ENCODE measurements at regions not wholly inside any gene's neighbourhood (a gene's known extent, or its start where the extent isn't known, plus 50 kb on each side); places are given as distances from the start of the nearest gene placed in this dataset.

DNA sequence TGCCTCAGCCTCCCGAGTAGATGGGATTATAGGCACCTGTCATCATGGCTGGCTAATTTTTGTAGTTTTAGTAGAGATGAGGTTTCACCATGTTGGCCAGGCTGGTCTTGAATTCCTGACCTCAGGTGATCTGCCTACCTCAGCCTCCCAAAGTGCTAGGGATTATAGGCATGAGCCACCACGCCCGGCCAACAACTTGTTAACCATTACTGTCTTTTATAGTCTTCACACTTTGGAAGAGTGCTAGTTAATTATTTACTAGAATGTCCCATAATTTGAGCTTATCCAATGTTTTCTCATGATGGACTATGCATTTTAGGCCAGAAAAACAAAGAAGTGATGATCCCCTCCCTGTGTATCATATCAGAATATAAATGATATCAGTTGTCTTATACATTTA, 288.6 kb upstream of the CBLB start:
- Histone ChIP-seq H3K4me1 (no peaks in the 10 kb centered on the region), H3K36me3 (no peaks in the 10 kb centered on the region), H3K27ac (replicated peaks in 1 of 4) (no peak overlapping the region), H3K27me3 (no peaks in the 10 kb centered on the region), H3K4me3 (no peak overlapping the region), H3K9me3 (no peaks in the 10 kb centered on the region)
- no peak for DNase-seq (ENCODE audit: extremely low spot score)
- intact Hi-C loops (cut with DNase I): no loop called here
- TF ChIP-seq EP300 (IDR thresholded peaks at IDR 0.05): no peak
- no peak for TF ChIP-seq POLR2A (IDR thresholded peaks at IDR 0.05; ENCODE audit: low read depth)
- TF ChIP-seq, protein P1, sequence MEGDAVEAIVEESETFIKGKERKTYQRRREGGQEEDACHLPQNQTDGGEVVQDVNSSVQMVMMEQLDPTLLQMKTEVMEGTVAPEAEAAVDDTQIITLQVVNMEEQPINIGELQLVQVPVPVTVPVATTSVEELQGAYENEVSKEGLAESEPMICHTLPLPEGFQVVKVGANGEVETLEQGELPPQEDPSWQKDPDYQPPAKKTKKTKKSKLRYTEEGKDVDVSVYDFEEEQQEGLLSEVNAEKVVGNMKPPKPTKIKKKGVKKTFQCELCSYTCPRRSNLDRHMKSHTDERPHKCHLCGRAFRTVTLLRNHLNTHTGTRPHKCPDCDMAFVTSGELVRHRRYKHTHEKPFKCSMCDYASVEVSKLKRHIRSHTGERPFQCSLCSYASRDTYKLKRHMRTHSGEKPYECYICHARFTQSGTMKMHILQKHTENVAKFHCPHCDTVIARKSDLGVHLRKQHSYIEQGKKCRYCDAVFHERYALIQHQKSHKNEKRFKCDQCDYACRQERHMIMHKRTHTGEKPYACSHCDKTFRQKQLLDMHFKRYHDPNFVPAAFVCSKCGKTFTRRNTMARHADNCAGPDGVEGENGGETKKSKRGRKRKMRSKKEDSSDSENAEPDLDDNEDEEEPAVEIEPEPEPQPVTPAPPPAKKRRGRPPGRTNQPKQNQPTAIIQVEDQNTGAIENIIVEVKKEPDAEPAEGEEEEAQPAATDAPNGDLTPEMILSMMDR (IDR thresholded peaks at IDR 0.05): no peak
- TF ChIP-seq POLR2AphosphoS5 (IDR thresholded peaks at IDR 0.05): no peak
- WGBS: 95% methylated on average over 3 of the region's 3 CpGs

DNA sequence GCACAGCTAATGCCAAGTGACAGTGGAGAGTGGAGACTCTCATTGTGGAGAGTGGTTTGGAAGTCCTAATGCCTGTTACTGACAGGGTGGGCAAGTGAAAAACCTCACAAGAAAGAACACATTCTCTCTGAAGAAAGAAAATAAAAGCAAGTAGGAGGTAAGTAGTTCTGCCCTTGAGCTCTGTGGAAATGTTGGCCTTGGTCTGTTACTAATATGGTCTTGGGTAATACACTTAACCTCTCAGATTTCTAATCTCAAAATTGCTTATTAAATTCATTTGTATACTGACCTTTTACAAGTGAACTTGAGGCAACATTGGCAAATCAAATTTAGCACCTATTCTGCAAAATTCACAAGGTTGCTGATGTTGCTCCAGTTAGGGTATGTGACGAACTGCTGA, 291.6 kb upstream of the CBLB start:
- peaks cover 0 to 7% (median 0%) of the 10 kb centered on the region in 4 donors for H3K9me3 ChIP-seq
- 95% methylated on average over 1 of the region's 1 CpG for WGBS
- DNase-seq (ENCODE audit: extremely low spot score): no peak
- no peak overlapping the region for H3K4me3 ChIP-seq
- no peak overlapping the region for H3K27ac ChIP-seq (replicated peaks in 1 of 4)
- no peaks in the 10 kb centered on the region for H3K27me3 ChIP-seq
- TF ChIP-seq POLR2A (IDR thresholded peaks at IDR 0.05; ENCODE audit: low read depth) (no peak), POLR2AphosphoS5 (IDR thresholded peaks at IDR 0.05) (no peak), EP300 (IDR thresholded peaks at IDR 0.05) (no peak)
- TF ChIP-seq, protein P1 (IDR thresholded peaks at IDR 0.05): no peak
- H3K36me3 ChIP-seq: no peaks in the 10 kb centered on the region
- no peaks in the 10 kb centered on the region for H3K4me1 ChIP-seq
- intact Hi-C loops (cut with DNase I): no loop called here

DNA sequence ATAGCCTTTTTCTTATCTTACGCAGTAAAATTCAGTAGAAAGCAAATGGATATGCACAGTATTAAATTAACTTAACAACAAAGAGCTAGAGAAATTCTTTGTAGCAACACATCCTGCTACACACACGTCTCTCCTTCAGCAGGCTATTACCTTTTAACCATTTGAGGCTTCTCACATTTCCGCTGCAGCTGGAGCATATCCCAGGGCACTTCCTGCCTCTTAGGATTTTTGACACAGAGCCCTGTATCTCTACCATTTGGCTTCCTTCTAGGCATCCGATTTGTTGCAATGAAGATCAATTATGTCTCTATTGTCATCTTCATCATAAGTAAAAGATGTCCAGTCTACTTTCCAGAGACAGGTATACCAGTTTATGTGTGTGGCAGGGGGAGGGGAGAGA, 292.4 kb upstream of the CBLB start:
- no peak for DNase-seq (ENCODE audit: extremely low spot score)
- Histone ChIP-seq H3K4me3 (no peak overlapping the region), H3K36me3 (no peaks in the 10 kb centered on the region), H3K27ac (replicated peaks in 1 of 4) (no peak overlapping the region), H3K4me1 (no peaks in the 10 kb centered on the region), H3K9me3 (peaks cover 0 to 7% (median 0%) of the 10 kb centered on the region in 4 donors), H3K27me3 (no peaks in the 10 kb centered on the region)
- WGBS: 62% methylated on average over 4 of the region's 4 CpGs
- TF ChIP-seq, protein P1 (IDR thresholded peaks at IDR 0.05): no peak
- no peak for TF ChIP-seq POLR2AphosphoS5 (IDR thresholded peaks at IDR 0.05)
- TF ChIP-seq POLR2A (IDR thresholded peaks at IDR 0.05; ENCODE audit: low read depth): no peak
- TF ChIP-seq EP300 (IDR thresholded peaks at IDR 0.05): no peak
- intact Hi-C loops (cut with DNase I): no loop called here

DNA sequence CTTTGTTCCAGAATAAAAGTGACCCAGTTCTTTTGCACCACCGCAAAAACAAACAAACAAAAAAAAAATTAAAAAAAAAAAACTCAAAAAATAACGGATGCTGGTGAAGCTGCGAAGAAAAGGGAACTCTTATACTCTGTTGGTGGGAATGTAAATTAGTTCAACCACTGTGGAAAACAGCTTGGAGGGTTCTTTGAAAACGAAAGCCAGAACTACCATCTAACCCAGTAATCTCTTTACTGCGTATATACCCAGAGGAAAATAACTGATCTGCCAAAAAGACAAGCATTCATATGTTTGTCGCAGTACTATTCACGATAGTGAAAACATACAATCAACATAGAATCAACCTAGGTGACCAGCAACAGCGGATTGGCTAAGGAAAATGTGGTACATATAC, 298.9 kb upstream of the CBLB start:
- no peaks in the 10 kb centered on the region for H3K27me3 ChIP-seq
- no peaks in the 10 kb centered on the region for H3K36me3 ChIP-seq
- H3K4me3 ChIP-seq: no peak overlapping the region
- intact Hi-C loops (cut with DNase I): no loop called here
- no peak for DNase-seq (ENCODE audit: extremely low spot score)
- 97% methylated on average over 8 of the region's 8 CpGs for WGBS
- H3K4me1 ChIP-seq: no peaks in the 10 kb centered on the region
- no peak overlapping the region for H3K27ac ChIP-seq (replicated peaks in 1 of 4)
- peaks cover 0 to 5% (median 0%) of the 10 kb centered on the region in 4 donors for H3K9me3 ChIP-seq
- TF ChIP-seq, protein P1 (IDR thresholded peaks at IDR 0.05): no peak
- no peak for TF ChIP-seq POLR2AphosphoS5 (IDR thresholded peaks at IDR 0.05)
- no peak for TF ChIP-seq EP300 (IDR thresholded peaks at IDR 0.05)
- no peak for TF ChIP-seq POLR2A (IDR thresholded peaks at IDR 0.05; ENCODE audit: low read depth)

Data from esophagus muscularis mucosa (tissue), 4 donors.